HTR-8/SVneo (cell line): ENCODE measurements at regions not wholly inside any gene's neighbourhood (a gene's known extent, or its start where the extent isn't known, plus 50 kb on each side); places are given as distances from the start of the nearest gene placed in this dataset.

ENCODE experiments used
- DNase-seq: peaks from one replicate; pipeline ENCODE4 v3.0.0; 2011; ENCODE audit warnings: low spot score, mixed read lengths; ENCODE audit not compliant: insufficient read length
- FAIRE-seq: peaks from 2 replicates; lab custom pipeline; 2011; peaks lifted over from hg19 to GRCh38; lab: Jason Lieb, UNC

DNA sequence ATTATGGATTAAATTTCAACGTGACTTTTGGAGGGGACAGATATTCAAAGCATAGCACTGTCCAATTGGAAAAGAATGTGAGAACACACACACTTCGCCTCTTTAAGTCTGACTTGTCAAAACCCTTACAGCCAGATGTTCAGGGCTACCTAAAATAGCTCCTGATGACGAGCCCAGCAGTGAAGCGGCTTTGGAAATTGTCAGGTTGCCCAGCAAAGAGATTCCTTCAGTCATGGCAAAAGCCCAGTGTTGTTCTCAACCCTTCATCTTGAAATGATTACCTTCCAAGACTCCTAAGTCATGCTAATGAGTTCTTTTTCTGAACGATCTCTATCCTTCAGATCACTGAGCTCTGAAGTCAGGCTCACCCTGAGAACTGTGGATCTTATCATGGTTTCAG lies 436.6 kb downstream of the LRATD1 start:
- no peak for DNase-seq
- FAIRE-seq: no peak

DNA sequence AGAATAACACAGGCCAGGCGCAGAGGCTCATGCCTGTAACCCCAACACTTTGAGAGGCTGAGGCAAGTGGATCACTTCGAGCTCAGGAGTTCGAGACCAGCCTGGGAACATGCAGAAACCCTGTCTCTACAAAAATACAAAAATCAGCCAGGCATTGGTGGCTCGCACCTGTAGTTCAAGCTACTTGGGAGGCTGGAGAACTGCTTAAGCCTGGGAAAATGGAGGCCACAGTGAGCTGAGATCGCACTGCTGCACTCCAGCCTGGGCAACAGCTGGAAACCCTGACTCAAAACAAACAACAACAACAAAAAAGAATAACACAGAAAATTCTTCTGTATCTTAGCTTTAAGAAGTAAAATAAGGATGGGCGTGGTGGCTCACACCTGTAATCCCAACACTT lies 440.3 kb downstream of the LRATD1 start:
- no peak for FAIRE-seq
- DNase-seq: no peak

DNA sequence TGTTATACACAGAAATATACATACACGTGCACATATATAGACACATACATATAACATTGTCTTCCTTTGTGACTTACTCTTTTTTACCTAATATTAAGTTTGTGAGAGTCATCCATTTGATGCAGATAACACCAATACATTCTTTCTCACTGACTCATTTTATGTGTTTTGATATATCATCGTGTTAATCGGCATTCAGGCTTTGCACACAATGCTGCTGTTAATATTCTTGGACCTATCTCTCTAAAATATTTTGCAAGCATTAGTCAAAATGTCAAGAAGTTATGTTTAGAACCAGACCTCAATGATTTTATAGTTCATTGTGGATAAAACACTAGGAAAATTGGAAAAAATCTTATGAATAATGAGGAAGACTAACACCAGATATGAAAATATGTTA lies 441.1 kb downstream of the LRATD1 start:
- FAIRE-seq: no peak
- DNase-seq: no peak

DNA sequence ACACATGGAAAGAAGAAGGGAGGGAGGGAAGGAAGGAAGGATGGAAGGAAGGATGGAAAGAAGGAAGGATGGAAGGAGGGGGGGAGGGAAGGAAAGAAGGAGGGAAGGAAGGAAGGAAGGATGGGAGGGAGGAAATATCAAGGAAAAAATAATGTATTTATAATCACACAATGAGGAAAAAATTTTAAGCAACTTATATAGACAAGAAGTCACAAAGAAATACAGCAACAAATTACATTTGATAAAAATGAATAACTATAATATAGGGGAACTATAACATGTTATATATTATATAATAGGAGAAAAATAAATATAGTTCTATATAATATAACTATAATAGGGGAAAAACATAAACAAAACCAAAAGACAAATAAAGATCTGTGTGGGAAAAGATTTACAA lies 441.8 kb downstream of the LRATD1 start:
- DNase-seq (no peak), FAIRE-seq (no peak)

DNA sequence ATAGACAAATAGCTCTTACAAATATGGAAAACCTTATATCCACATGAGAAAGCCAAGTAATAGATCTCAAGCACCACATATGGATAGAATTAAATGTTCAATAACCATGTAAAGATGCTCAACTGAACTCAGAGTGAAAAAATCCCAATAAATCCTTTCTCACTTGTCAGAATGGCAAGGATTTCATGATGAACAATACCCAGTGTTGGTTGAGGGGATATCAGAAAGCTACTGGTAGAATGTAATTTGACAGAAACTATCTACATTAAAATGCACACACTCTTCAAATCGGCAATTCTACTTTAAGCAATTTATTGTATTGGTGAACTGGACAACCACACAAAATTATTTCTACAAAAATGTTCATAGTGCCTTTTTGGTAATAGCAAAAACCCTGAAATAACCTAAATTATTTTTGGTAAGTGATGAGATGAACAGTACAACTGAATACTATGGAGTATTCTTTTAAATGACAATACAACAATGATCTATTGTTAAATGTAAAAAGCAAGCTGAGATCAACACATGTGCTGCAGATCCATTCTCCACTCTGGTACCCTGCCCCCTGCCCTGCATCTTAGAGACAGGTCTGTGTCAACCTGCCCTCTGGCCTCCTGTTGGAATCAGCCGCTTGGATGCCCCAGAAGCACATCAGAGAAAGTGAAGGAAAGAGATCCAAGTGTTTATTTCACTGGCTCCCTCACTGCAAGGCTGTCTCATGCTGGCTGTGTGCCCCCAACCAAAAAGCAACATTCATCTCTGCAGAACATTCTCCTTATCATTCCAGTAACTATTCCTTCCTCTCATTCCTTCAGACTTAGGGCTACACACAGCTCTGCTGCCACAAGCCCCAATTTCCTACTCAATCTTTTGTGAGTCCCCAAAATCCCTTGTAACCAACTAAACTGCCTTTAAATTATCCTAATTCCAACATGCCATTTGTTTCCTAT lies 442.5 kb downstream of the LRATD1 start:
- no peak for DNase-seq
- no peak for FAIRE-seq

DNA sequence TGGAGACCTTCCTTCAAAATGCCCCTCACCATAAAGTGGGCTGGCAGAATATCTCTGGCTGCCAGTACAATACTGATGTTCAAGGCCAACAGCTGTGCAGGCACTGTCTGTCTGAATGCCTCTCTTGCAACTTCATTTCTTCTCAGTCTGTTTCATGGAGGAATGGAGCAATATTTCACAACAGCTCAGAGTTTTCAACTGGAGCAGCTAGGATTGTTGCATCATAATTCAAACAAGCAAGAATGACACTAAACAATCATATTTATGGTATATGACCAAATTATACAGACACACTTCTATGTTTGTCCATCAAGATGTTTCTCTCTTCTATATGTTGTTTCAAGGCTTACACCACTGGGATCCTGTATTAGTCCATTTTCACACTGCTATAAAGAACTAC lies 444.2 kb downstream of the LRATD1 start:
- FAIRE-seq (no peak), DNase-seq (no peak)

DNA sequence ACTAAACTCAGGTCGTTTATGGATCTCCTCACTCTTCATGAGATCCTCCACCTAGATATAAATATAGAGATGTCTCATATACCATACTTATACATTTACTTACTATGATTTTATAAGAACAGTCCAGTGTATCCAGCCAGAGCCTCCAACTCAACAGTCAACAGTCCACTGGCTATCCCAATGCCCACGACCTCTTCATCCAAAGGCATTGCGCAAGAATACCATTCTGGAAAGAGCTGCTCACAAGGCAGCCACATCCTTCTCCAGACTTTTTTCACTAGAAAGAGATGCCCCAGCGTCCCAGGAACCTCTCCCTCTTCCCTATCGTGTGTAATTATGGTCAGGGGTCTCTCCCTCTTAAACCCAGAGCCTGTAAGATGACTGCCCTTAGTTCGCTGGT lies 448.8 kb downstream of the LRATD1 start:
- no peak for DNase-seq
- no peak for FAIRE-seq

DNA sequence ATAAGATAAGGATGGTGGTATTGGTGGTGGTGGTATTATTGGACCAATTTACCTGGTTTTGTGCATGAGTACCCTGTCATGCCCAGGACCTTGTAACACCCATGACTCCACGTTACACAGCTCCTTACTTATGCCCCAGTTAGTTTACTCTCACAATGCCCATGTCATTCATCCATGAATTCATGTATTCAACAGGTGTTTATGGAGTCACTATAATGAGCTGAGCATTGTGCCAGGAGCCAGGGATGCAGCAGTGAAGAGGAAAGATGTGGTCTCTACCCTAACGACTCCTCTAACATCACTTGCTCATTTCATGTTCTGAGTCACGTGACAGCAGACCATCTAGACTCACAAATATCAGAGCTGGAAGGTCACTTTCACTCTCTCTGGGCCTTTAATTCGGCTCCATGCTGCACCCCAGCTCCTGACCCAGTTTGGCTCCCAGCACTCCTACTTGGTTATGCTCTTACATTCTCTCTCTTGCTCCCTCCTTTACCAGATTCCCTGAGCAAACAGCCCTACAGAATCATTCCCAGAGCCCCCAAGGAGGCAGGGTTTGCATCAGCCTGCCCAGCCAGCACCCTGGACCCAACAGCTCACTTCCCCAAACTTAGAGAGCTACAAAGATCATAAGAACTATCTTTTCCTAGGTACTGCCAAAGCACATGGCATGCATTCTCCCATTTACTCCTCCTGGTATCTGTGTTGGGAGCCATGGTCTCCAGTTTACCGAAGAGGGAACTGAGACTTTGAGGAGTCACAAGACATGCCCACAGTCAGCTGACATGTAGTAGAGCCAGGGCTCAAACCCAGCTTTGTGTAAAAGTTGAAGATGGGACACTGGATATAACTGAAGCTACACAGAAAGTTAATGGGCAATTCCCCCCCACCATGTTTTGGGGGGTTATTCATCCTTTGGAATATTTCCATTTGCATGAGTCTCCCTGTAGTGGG lies 449.9 kb downstream of the LRATD1 start:
- DNase-seq (no peak), FAIRE-seq (no peak)

DNA sequence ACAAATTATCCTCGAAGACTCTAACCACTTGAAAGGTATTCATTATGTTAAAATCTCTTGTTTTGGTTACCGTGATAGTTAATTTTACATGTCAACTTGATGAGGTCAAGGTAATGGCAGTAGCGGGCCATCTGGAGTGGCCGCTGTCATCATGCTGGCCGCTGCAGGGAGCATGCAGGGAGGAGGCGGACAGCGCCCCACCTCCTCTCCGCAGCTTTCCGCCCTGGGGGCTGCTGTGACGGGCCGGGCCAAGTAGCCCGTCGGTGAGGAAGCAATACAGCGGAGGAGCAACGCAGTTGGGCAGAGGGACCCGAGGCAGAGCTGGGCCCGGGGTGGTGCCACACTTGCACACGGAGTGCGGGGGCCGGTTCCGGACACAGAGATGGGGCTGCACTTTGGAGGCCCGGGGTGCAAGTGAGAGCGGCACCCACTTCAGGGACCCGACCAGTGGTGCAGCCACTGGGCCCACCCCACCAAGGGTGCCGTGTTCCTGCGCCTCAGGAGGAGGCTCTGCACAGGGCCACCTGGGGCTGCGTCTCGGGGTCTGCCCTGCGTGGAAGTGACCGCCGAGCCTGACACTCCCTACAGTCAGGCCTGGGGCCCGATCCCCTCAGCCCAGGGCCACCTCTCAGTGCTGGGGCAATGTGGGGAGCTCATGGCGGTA lies 452.4 kb downstream of the LRATD1 start:
- no peak for FAIRE-seq
- no peak for DNase-seq

DNA sequence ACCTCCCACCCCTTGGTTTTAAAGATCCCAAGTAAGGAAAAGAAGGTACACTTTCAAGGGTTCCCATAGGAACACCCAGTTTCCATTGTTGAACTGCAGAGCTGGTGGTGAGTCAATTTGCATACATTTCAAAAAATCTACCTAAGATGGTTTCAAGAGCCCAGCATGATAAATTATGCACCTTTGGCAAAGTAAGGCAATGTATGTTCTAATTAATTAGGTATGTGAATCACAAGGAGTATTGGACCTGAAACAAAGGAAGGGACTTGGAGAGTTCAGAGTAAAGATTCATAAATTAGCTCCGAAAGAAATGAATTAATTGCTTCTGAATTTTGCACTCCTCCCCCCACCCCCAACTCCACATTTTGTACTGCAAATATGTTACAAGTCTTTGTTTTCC lies 459.7 kb downstream of the LRATD1 start:
- DNase-seq: no peak
- no peak for FAIRE-seq

DNA sequence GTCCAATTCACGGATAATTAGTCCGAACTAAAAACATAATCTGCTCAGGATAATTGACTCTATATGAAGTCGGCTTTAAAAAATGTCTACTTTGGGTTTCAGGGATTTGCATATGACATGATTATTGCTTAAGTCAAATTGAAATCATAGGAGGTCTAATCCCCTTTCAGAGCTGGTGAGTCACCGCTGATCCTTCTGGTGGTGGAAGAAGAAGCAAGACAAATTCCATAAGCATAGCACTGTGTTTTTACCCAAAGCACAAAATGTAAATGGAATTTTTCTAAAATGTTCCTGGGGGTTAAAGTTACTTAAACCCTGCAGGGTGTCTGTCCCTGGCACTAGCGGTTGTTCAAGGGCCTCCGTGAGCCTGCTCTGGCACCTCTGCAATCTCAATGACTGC lies 460.2 kb downstream of the LRATD1 start:
- DNase-seq (no peak), FAIRE-seq (no peak)

DNA sequence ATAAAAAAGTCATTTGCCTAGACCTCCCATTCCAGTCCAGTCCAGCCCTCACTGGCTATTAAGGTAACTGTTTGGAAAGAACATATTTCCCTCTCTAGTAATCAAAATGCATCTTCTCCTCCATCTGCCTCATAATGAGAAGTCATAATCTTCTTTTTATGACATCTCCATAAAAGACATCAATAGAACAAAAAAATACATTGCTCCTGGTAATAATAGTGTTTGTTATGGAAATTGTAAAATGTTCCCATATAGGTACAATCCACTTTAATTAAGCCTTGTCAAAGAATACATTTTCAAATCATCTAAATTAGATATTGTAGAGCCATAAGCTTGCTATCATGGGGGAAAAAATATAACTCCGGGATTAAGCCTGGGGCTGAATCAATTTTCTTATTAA lies 461.6 kb downstream of the LRATD1 start:
- FAIRE-seq (no peak), DNase-seq (no peak)

DNA sequence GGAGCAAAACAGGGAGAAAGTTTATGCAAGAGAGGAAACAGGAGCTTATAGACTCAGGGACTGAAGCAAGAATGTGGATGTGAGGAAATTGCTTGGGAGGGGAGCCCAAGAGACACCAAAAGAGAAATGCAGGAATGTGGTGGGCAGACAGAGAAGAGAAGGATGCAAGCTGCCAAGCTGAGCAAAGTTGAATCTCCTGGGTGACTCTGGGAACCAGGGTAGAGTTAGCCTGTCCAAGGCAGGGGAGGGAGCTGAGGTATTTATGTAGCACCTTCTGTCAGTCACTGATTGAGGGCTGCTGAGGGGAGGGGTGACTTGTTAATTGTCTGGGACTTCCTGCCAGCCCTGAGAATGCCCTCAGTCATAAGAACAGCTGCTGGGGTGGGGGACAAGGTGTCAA lies 464.3 kb downstream of the NBAS start:
- FAIRE-seq: no peak
- no peak for DNase-seq

DNA sequence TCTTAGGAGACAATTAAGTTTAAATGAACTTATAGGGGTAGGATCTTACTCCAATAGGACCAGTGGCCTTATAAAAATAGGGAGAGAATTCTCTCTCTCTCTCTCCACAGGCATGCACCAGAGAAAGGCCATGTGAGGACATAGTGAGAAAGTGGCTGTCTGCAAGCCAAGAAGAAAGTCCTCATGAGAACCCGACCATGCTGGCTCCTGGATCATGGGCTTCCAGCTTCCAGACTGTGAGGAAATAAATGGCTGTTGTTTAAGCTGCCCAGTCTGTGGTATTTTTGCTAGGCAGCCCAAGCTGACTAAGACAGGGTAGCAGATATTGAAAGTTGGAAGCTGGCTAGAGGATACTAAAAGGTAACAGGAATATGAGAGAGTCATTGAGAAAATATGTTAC lies 454.0 kb downstream of the NBAS start:
- no peak for DNase-seq
- no peak for FAIRE-seq

DNA sequence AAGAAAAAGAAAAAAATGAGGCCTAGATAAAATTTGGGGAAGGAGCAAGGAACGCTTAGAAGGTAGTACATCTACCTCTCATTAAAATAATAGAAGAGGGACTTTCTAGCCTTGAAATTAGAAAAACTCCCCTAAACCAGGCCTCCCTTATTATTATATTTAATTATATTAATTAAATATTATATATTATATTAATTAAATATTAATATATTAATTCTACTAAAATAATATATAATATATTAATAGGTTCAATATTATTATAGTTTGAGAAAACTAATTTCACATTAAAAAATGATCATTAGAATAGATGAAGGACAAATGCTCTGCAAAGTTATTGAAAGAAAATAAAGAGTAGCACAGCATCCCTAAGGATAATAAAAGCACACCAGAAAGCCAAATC lies 449.4 kb downstream of the NBAS start:
- no peak for DNase-seq
- no peak for FAIRE-seq

DNA sequence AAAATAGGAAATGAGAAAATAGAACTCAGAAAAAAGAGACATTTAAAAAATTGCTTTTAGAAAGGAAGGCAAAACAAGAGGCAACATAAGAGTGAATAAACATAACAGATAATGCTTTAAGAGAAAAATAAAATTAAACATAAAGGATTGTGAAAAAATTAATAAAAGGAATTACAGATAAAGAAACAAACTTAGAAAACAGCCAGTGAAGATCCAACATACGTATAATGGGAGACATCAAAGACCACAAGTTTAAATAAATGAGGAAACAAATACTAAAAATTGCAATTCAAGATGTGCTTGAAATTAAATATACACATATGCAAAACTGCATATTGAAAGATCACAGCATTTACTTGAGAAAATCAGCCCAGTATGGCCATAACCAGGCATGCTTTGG lies 448.9 kb downstream of the NBAS start:
- FAIRE-seq: no peak
- no peak for DNase-seq

DNA sequence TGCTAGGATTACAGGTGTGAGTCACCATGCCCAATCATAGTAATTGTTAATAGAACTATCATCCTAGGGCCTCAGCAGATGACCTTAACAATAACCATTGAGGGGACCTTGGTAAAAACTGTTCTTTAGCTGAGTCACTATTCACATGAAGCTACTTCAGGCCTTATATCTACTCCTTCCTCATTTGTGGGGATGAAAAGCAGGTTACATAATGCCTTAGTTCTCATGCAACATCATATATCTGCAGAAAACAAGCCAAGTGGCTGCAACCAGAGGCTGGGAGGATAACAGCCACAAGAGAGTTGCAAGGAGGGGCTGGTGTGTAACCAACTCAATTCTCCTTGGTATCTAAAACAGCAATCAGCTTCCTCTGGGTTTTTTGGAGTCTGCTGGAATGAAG lies 445.4 kb downstream of the NBAS start:
- DNase-seq (no peak), FAIRE-seq (no peak)

DNA sequence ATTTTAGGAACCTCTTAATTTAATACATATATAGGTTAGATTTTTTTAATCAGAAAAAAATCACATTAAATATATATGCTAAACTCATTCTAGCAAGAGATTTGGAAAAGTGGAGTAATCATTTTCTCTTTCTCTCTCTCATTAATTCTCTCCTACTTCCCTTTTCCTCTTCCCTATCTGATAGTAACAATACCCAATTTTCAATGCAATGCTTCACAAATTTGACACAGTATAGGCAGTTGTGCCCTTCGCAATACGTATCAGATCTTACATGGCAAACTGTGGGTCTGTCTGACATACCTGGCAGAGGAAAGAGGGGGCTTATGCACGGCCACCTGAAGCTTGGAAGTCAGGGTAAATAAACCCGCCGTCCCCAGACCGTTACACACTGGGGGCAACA lies 444.3 kb downstream of the NBAS start:
- no peak for DNase-seq
- no peak for FAIRE-seq
